GM06990 (cell line): ENCODE measurements at regions not wholly inside any gene's neighbourhood (a gene's known extent, or its start where the extent isn't known, plus 50 kb on each side); places are given as distances from the start of the nearest gene placed in this dataset.

ENCODE experiments used
- DNase-seq: peaks from one replicate; pipeline ENCODE4 v3.0.0-alpha.2; 2011; ENCODE audit not compliant: insufficient read length; ENCODE audit errors: extremely low read depth
- H3K27me3 ChIP-seq: replicated peaks from 2 replicates; pipeline ENCODE4 v1.6.0; 2011; ENCODE audit warnings: low read length; ENCODE audit not compliant: control insufficient read depth, insufficient read depth
- H3K36me3 ChIP-seq: 2 replicates; pipeline ENCODE4 v1.5.1; 2011; ENCODE audit warnings: low read length; ENCODE audit not compliant: control insufficient read depth, insufficient read depth
- H3K4me3 ChIP-seq: replicated peaks from 2 replicates; pipeline ENCODE4 v1.5.1; 2011; ENCODE audit warnings: low read depth, mild to moderate bottlenecking, control low read depth, low read length
- TF ChIP-seq, protein P1 (sequence below): IDR thresholded peaks from 2 replicates; pipeline ENCODE4 v1.5.1; 2011; ENCODE audit warnings: low read length, control low read depth, mild to moderate bottlenecking, inconsistent platforms; ENCODE audit not compliant: insufficient read depth, poor library complexity, severe bottlenecking

DNA sequence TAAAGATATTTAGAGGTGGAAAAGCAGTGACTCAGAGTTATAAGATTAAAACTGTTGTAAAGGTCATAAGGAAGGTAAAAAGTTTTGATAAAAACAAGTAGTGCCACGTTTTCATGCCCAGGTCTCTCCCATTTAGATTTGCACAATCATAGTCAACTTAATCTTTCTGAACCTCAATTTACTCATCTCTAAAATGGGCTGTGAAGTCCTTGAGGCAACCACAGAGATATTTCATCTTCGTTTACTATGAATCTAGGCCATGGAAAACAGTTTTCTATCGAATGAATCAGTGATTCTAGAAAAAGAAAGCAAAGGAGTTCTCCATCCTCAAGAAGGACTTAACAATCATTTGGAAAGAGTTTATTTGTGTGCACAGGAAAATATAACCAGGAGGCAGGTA, 190.2 kb downstream of the EDN1 start:
- Histone ChIP-seq H3K27me3 (no peaks in the 10 kb centered on the region), H3K36me3 (no peaks in the 10 kb centered on the region), H3K4me3 (no peak overlapping the region)
- TF ChIP-seq, protein P1, sequence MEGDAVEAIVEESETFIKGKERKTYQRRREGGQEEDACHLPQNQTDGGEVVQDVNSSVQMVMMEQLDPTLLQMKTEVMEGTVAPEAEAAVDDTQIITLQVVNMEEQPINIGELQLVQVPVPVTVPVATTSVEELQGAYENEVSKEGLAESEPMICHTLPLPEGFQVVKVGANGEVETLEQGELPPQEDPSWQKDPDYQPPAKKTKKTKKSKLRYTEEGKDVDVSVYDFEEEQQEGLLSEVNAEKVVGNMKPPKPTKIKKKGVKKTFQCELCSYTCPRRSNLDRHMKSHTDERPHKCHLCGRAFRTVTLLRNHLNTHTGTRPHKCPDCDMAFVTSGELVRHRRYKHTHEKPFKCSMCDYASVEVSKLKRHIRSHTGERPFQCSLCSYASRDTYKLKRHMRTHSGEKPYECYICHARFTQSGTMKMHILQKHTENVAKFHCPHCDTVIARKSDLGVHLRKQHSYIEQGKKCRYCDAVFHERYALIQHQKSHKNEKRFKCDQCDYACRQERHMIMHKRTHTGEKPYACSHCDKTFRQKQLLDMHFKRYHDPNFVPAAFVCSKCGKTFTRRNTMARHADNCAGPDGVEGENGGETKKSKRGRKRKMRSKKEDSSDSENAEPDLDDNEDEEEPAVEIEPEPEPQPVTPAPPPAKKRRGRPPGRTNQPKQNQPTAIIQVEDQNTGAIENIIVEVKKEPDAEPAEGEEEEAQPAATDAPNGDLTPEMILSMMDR, result no peak
- DNase-seq, result no peak

DNA sequence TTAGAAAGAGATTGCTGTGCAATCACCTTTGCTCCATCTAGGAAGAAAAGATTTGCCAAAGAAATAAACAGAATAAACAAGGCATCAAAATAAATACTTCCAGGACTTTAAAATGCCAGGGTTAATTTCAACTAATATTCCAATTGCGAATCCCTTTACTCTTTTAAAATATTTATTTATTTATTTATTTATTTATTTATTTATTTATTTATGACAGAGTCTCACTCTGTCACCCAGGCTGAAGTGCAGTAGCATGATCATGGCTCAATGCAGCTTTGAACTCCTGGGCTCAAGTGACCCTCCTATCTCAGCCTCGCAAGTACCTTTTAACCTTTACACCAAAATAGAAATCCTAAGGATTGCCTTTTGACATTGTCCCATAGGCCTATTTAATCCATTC, 191.1 kb downstream of the EDN1 start:
- no peaks in the 10 kb centered on the region for H3K27me3 ChIP-seq
- H3K4me3 ChIP-seq, result no peak overlapping the region
- TF ChIP-seq, protein P1, result no peak
- no peak for DNase-seq
- H3K36me3 ChIP-seq, result no peaks in the 10 kb centered on the region

DNA sequence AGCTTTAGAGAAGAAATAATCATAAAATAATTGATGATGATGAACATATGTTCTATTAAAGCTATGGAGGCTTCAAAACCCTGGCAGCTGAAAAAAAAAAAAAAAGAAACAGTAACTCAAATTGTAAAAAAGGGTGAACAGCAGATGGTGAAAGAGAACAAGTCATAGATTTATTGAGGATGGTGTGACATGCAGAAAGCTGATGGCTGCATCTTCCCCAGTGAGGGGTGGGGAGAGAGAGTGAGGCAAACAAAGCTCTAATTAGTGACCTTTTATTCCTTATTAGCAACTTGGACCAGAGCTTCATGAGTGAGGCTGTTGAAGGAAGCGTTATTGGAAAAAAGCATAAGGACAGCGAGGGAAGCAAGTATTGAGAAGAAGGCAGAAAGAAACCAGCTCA, 191.7 kb downstream of the EDN1 start:
- H3K27me3 ChIP-seq, result no peaks in the 10 kb centered on the region
- H3K36me3 ChIP-seq, result no peaks in the 10 kb centered on the region
- H3K4me3 ChIP-seq, result no peak overlapping the region
- no peak for DNase-seq
- TF ChIP-seq, protein P1, result no peak

DNA sequence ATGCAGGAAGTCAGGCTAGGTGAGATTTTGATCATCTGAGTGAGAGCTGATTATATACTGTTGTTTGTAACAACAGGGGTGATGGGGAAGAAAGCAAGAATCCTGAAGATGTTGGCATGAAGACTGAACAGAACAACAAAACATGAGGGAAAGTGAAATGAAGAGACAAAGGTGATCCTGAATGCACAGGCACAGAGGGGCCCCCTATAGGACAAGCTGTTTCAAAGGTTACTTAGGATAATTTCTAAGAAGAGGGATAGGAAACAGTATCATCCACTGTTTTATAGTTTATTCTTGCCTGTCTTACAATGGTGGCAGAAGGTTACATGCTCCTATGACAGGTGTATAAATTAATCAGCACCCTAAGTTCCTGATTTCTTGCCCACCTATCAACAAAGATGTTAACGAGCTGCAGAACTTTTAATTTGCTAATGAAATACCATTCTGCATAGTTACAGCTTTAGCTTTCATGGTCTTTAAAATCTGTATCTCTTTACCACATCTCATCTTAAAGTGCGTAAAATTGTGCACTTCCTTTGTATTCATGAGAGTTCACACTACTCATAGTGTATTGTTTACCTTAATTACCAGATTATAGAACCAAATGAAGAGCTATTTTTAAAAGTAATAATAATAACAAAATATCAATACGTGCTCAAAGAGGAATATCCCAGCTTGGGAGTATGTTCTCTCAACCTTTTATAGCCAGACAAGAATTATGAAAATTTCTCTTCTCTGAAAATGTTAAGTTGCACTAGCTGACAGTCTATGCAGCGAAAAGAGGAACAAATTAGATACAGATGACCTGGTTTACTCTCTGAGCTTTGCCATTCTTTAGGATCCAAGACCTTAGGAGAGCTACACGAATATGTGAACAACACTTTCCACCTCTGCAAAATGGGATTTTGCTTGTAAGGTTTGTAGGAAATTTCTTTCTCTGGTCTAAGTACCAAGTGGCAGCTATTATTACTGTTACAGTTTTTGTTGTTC, 192.5 kb downstream of the EDN1 start:
- H3K4me3 ChIP-seq, result no peak overlapping the region
- TF ChIP-seq, protein P1, result peak; percentile 50
- no peak for DNase-seq
- H3K36me3 ChIP-seq, result no peaks in the 10 kb centered on the region
- H3K27me3 ChIP-seq, result no peaks in the 10 kb centered on the region

DNA sequence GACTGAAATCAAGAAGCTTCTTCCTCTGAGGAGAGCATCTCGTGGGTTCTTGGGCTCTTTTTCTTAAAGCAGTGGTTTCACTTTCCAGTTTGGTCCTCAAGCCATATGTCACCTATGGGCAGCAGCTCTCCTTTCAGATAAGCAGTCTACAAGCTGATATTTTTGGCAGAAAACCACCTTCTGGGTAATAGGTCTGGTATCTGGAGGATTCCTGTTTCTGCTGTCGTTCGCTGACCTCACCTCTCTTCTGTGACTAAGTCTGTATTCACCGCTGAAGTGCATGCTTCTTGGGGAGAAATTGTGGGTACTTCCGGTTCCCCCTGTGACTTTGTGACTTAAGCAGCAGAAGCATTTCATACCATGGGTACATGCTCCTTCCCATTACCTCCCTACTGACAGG, 193.6 kb downstream of the EDN1 start:
- H3K27me3 ChIP-seq, result no peaks in the 10 kb centered on the region
- no peaks in the 10 kb centered on the region for H3K36me3 ChIP-seq
- DNase-seq, result peak; percentile 57
- TF ChIP-seq, protein P1, result no peak
- H3K4me3 ChIP-seq, result no peak overlapping the region

DNA sequence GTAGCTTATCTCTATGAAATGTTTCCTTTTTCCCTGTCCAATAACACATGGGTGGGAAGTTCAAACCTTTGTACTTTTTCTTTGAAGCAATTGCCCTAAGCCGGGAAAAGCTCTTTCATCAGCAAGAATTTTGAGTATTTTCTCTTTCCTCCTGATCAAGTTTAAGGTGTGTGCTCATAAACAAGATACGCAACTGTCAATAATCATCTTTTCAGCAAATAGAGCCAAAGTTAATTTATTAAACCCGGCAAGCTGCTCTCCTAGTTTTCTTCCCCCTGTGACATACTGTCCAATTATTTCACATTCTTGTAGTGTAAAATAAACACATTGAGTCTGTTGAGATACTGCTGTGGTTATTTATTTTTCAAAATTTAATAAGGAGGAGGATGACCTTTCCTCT, 194.4 kb downstream of the EDN1 start:
- no peak overlapping the region for H3K4me3 ChIP-seq
- no peaks in the 10 kb centered on the region for H3K27me3 ChIP-seq
- DNase-seq, result no peak
- TF ChIP-seq, protein P1, result no peak
- H3K36me3 ChIP-seq, result no peaks in the 10 kb centered on the region
